ENCODE measurements at regions not wholly inside any gene's neighbourhood (a gene's known extent, or its start where the extent isn't known, plus 50 kb on each side); places are given as distances from the start of the nearest gene placed in this dataset.

GRCh38 chr14:26808407-26808806 lies 210.6 kb upstream of the NOVA1 start:
- TF ChIP-seq EZH2phosphoT487 (IDR thresholded peaks at IDR 0.05; ENCODE audit: insufficient read depth, low read depth) (no peak), EZH2 (IDR thresholded peaks at IDR 0.05; ENCODE audit: insufficient read depth, poor library complexity, severe bottlenecking) (no peak)
